HepG2 (cell line): ENCODE measurements at regions not wholly inside any gene's neighbourhood (a gene's known extent, or its start where the extent isn't known, plus 50 kb on each side); places are given as distances from the start of the nearest gene placed in this dataset.

Source experiments
- ATAC-seq: fragments of 200-7000 bp; cut with Tn5 transposase; 3 replicates; pipeline ENCODE4 v1.9.1; 2020; ENCODE audit warnings: mild to moderate bottlenecking, moderate library complexity
- BruUV-seq: library from RNA; stranded (reverse); fragments of 400-500 nt; replicated peaks from 2 replicates; lab custom pipeline; 2021; lab: Mats Ljungman, UMichigan
- CTCF ChIA-PET: fragments of 300-600 bp; formaldehyde crosslinking; extraction: SDS; loops from one replicate; lab custom pipeline; 2021; ENCODE audit warnings: low total read pairs, inconsistent platforms, low intra/inter-chr PET ratio; lab: Yijun Ruan, JAX
- POLR2A ChIA-PET: fragments of 350-600 bp; sonication (Branson Sonifier 250); formaldehyde crosslinking; loops from one replicate; lab custom pipeline; 2020; ENCODE audit warnings: antibody characterized with exemption, inconsistent platforms; lab: Yijun Ruan, JAX
- DNase-seq: peaks from one replicate; pipeline ENCODE4 v3.0.0-alpha.2; 2015; ENCODE audit warnings: low spot score
- FAIRE-seq: peaks from 3 replicates; lab custom pipeline; 2011; peaks lifted over from hg19 to GRCh38; lab: Jason Lieb, UNC
- H2AFZ ChIP-seq: one replicate; pipeline ENCODE4 v1.6.1; 2011; ENCODE audit warnings: low read length, inconsistent platforms
- H3K27ac ChIP-seq: fragments of 300-600 bp; 3 replicates; pipeline ENCODE4 v1.8.0; 2011; ENCODE audit warnings: mixed run types, mild to moderate bottlenecking, mixed read lengths, low read length, inconsistent platforms; ENCODE audit not compliant: insufficient read depth; ENCODE audit errors: extremely low read length
- H3K27me3 ChIP-seq, 2 experiments: fragments of 200-600 bp in 1 of 2; 2 replicates in 1 of 2; 3 replicates in 1 of 2; pipeline versions ENCODE4 v1.6.0 to v1.8.0; 2011; ENCODE audit warnings: low read length in 2 of 2, mild to moderate bottlenecking in 2 of 2, moderate library complexity in 2 of 2, inconsistent platforms in 1 of 2; ENCODE audit not compliant: insufficient read depth in 2 of 2, control insufficient read depth in 1 of 2
- H3K36me3 ChIP-seq, 2 experiments: fragments of 200-600 bp in 1 of 2; replicated peaks in 1 of 2; 2 replicates in 1 of 2; 3 replicates in 1 of 2; pipeline versions ENCODE4 v1.5.1 to v1.8.0; 2011; ENCODE audit warnings: low read length in 2 of 2, inconsistent platforms in 1 of 2; ENCODE audit not compliant: insufficient read depth in 2 of 2, control insufficient read depth in 1 of 2
- H3K4me1 ChIP-seq: 2 replicates; pipeline ENCODE4 v1.5.1; 2012; ENCODE audit warnings: low read length, inconsistent platforms; ENCODE audit not compliant: insufficient read depth
- H3K4me2 ChIP-seq: 2 replicates; pipeline ENCODE4 v1.6.0; 2011; ENCODE audit warnings: low read depth, low read length, inconsistent platforms
- H3K4me3 ChIP-seq, 3 experiments: fragments of 200-600 bp in 1 of 3; sonication (generic), shearing (Covaris generic) in 1 of 3; replicated peaks in 1 of 3; 2 replicates each; pipeline ENCODE4 v1.5.1; 2011 to 2016; ENCODE audit warnings: low read length in 3 of 3, inconsistent platforms in 2 of 3, low read depth in 2 of 3, mild to moderate bottlenecking in 2 of 3, control low read depth in 1 of 3, mixed read lengths in 1 of 3; ENCODE audit not compliant: insufficient read depth in 1 of 3
- H3K79me2 ChIP-seq: one replicate; pipeline ENCODE4 v1.6.1; 2011; ENCODE audit warnings: low read length, inconsistent platforms; ENCODE audit not compliant: insufficient read depth
- H3K9ac ChIP-seq: 2 replicates; pipeline ENCODE4 v1.6.0; 2011; ENCODE audit warnings: mild to moderate bottlenecking, low read depth, low read length, inconsistent platforms; ENCODE audit not compliant: insufficient read depth
- H3K9me3 ChIP-seq: 2 replicates; pipeline ENCODE4 v1.5.1; 2012; ENCODE audit warnings: mild to moderate bottlenecking, low read length
- H4K20me1 ChIP-seq: 2 replicates; pipeline ENCODE4 v1.6.0; 2011; ENCODE audit warnings: inconsistent platforms, mild to moderate bottlenecking, low read length, moderate library complexity; ENCODE audit not compliant: insufficient read depth
- ATF1 ChIP-seq: IDR thresholded peaks from 2 replicates; pipeline ENCODE4 v1.6.1; 2016; ENCODE audit warnings: mild to moderate bottlenecking, control low read depth
- ATF7-NPFF ChIP-seq: sonication (generic); formaldehyde crosslinking; IDR thresholded peaks from 2 replicates; pipeline ENCODE4 v1.8.1; 2023; ENCODE audit warnings: mild to moderate bottlenecking, low read depth, missing genetic modification reagents, moderate library complexity
- CREM ChIP-seq, 2 experiments: sonication (generic) in 1 of 2; formaldehyde crosslinking in 1 of 2; IDR thresholded peaks; 2 replicates each; pipeline versions ENCODE4 v1.4.0 to v1.6.1; 2016 to 2020; ENCODE audit warnings: antibody characterized with exemption in 1 of 2, mild to moderate bottlenecking in 1 of 2, missing genetic modification reagents in 1 of 2
- IRX3 ChIP-seq: sonication (generic); formaldehyde crosslinking; IDR thresholded peaks from 2 replicates; pipeline ENCODE4 v1.8.1; 2023; ENCODE audit warnings: mild to moderate bottlenecking, low read depth, missing genetic modification reagents, borderline replicate concordance
- NAIF1 ChIP-seq: sonication (generic); formaldehyde crosslinking; IDR thresholded peaks from 2 replicates; pipeline ENCODE4 v1.5.0; 2020; ENCODE audit warnings: mild to moderate bottlenecking, missing genetic modification reagents, borderline replicate concordance
- POLR2G ChIP-seq: fragments of 200-400 bp; formaldehyde crosslinking; IDR thresholded peaks from 2 replicates; pipeline ENCODE4 v1.6.1; 2018; ENCODE audit warnings: mild to moderate bottlenecking, low read depth, low read length, moderate library complexity
- RBM22 ChIP-seq: fragments of 200-400 bp; formaldehyde crosslinking; optimal IDR thresholded peaks from 2 replicates; pipeline ENCODE3; 2017; ENCODE audit warnings: mild to moderate bottlenecking, low read length, moderate library complexity
- ZBTB38 ChIP-seq: sonication (generic); formaldehyde crosslinking; IDR thresholded peaks from 2 replicates; pipeline ENCODE4 v1.5.1; 2020; ENCODE audit warnings: mild to moderate bottlenecking, missing genetic modification reagents
- ZNF138 ChIP-seq: sonication (generic); formaldehyde crosslinking; IDR thresholded peaks from 2 replicates; pipeline ENCODE4 v1.5.0; 2020; ENCODE audit warnings: mild to moderate bottlenecking, low read depth, missing genetic modification reagents
- ZNF75D ChIP-seq: sonication (generic); formaldehyde crosslinking; IDR thresholded peaks from 2 replicates; pipeline ENCODE4 v1.8.1; 2023; ENCODE audit warnings: missing genetic modification reagents, mild to moderate bottlenecking, borderline replicate concordance
- WGBS: methylation state at CpG from one replicate; pipeline ENCODE4 v1.1.6; 2017; ENCODE audit warnings: low lambda C conversion rate; 5-methylcytosine and 5-hydroxymethylcytosine counted together
- in situ Hi-C: cut with HindIII; loops from 2 replicates; pipeline ENCODE4 v1.10.0; 2017; ENCODE audit warnings: low pct_unique_long_range_greater_than_20kb; ENCODE audit not compliant: extremely low pct_ligation_motif_present
- intact Hi-C: fragments of 100-400 bp; cut with micrococcal nuclease; formaldehyde crosslinking; loops from one replicate; pipeline ENCODE4 v1.10.0; 2022; ENCODE audit not compliant: unreplicated experiment
- TF ChIP-seq, protein P1 (sequence below): sonication (generic); formaldehyde crosslinking; IDR thresholded peaks from 2 replicates; pipeline ENCODE4 v1.4.0; 2020; ENCODE audit warnings: mild to moderate bottlenecking, missing genetic modification reagents
- TF ChIP-seq, protein P2 (sequence below): sonication (generic); formaldehyde crosslinking; IDR thresholded peaks from 2 replicates; pipeline ENCODE4 v1.4.0; 2020; ENCODE audit warnings: missing genetic modification reagents, borderline replicate concordance
- TF ChIP-seq, protein P3 (sequence below): sonication (generic); formaldehyde crosslinking; IDR thresholded peaks from 2 replicates; pipeline ENCODE4 v1.5.0; 2020; ENCODE audit warnings: mild to moderate bottlenecking, missing genetic modification reagents, moderate library complexity

DNA sequence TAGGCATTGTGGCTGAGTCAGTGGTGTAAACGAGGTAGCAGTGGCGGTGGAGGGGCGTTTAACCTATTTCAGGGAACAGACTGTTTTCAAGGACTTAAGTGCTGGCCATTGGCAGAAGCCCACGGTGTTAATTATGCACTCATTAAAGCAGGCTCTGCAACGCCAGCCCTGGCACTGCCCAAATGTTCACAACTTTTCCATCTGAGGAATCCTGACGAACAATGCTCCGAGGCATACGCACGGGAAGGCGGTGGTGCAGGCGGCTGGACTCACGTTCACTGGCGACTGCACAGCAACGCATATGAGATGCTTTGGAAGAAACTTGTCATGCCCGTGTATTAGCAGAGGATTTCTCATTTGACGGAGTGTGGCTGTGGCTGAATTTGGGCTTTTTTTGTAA is 70.6 kb upstream of the SLC24A4 start:
- no peaks in the 10 kb centered on the region for H3K36me3 ChIP-seq
- H3K27me3 ChIP-seq: peaks cover 4 to 50% of the 10 kb centered on the region in 2 experiments
- H3K4me3 ChIP-seq: no peak overlapping the region
- ATAC-seq: no peak
- no peaks in the 10 kb centered on the region for H3K79me2 ChIP-seq
- no peak overlapping the region for H3K9ac ChIP-seq
- POLR2A ChIA-PET: no interaction called here
- DNase-seq: no peak
- intact Hi-C loops: no loop called here
- TF ChIP-seq IRX3 (CRISPR knock-in tag) (no peak), POLR2G (no peak), ZNF138 (CRISPR knock-in tag) (no peak), ATF7-NPFF (no peak), ZNF75D (CRISPR knock-in tag) (no peak), RBM22 (no peak), CREM (IDR thresholded peaks at IDR 0.05) (no peak), CREM (CRISPR knock-in tag; IDR thresholded peaks at IDR 0.05) (no peak), ATF1 (no peak), NAIF1 (CRISPR knock-in tag) (no peak), ZBTB38 (CRISPR knock-in tag) (no peak)
- TF ChIP-seq, protein P1, sequence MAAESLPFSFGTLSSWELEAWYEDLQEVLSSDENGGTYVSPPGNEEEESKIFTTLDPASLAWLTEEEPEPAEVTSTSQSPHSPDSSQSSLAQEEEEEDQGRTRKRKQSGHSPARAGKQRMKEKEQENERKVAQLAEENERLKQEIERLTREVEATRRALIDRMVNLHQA (CRISPR knock-in tag): no peak
- TF ChIP-seq, protein P2, sequence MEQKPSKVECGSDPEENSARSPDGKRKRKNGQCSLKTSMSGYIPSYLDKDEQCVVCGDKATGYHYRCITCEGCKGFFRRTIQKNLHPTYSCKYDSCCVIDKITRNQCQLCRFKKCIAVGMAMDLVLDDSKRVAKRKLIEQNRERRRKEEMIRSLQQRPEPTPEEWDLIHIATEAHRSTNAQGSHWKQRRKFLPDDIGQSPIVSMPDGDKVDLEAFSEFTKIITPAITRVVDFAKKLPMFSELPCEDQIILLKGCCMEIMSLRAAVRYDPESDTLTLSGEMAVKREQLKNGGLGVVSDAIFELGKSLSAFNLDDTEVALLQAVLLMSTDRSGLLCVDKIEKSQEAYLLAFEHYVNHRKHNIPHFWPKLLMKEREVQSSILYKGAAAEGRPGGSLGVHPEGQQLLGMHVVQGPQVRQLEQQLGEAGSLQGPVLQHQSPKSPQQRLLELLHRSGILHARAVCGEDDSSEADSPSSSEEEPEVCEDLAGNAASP (CRISPR knock-in tag): no peak
- TF ChIP-seq, protein P3, sequence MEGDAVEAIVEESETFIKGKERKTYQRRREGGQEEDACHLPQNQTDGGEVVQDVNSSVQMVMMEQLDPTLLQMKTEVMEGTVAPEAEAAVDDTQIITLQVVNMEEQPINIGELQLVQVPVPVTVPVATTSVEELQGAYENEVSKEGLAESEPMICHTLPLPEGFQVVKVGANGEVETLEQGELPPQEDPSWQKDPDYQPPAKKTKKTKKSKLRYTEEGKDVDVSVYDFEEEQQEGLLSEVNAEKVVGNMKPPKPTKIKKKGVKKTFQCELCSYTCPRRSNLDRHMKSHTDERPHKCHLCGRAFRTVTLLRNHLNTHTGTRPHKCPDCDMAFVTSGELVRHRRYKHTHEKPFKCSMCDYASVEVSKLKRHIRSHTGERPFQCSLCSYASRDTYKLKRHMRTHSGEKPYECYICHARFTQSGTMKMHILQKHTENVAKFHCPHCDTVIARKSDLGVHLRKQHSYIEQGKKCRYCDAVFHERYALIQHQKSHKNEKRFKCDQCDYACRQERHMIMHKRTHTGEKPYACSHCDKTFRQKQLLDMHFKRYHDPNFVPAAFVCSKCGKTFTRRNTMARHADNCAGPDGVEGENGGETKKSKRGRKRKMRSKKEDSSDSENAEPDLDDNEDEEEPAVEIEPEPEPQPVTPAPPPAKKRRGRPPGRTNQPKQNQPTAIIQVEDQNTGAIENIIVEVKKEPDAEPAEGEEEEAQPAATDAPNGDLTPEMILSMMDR (CRISPR knock-in tag): no peak
- no peak overlapping the region for H2AFZ ChIP-seq
- H3K9me3 ChIP-seq: no peaks in the 10 kb centered on the region
- no peak for FAIRE-seq
- H3K4me2 ChIP-seq: no peak overlapping the region
- in situ Hi-C loops: no loop called here
- CTCF ChIA-PET: no interaction called here
- BruUV-seq: no TSS peak
- H3K4me1 ChIP-seq: no peaks in the 10 kb centered on the region
- WGBS: 24% methylated on average over 9 of the region's 16 CpGs
- H3K27ac ChIP-seq: no peak overlapping the region
- no peaks in the 10 kb centered on the region for H4K20me1 ChIP-seq
